ELR (cell line): ENCODE measurements at regions not wholly inside any gene's neighbourhood (a gene's known extent, or its start where the extent isn't known, plus 50 kb on each side); places are given as distances from the start of the nearest gene placed in this dataset.
A peak's percentile ranks its signal among the peaks of the same experiment; 100 is the strongest.

ENCODE experiments used
- DNase-seq: peaks from one replicate; pipeline ENCODE4 v3.0.0-alpha.2; 2015; ENCODE audit warnings: low read depth

- peak; percentile 67 for DNase-seq
Measured at GRCh38 chrX:68588602-68589371, 58.7 kb upstream of the STARD8 start.

GRCh38 chrX:68589372-68589753 lies 58.1 kb upstream of the STARD8 start:
- DNase-seq, result no peak

- no peak for DNase-seq
Measured at GRCh38 chrX:68594769-68595168, 52.7 kb upstream of the STARD8 start.

- DNase-seq, result no peak
Measured at GRCh38 chrX:68596871-68597270, 50.6 kb upstream of the STARD8 start.
